Duodenal mucosa (tissue), 2 donors: ENCODE measurements at regions not wholly inside any gene's neighbourhood (a gene's known extent, or its start where the extent isn't known, plus 50 kb on each side); places are given as distances from the start of the nearest gene placed in this dataset.

Experiments
- H3K27ac ChIP-seq: one replicate; pipeline ENCODE4 v1.7.0; 2013; ENCODE audit warnings: low read depth, low read length
- H3K27me3 ChIP-seq, 2 donors: one replicate each; pipeline ENCODE4 v1.7.0; 2013; ENCODE audit warnings: low read length in 2 of 2, control low read depth in 1 of 2; ENCODE audit not compliant: insufficient read depth in 2 of 2, control insufficient read depth in 1 of 2
- H3K36me3 ChIP-seq, 2 donors: one replicate each; pipeline ENCODE4 v1.7.0; 2013; ENCODE audit warnings: low read length in 2 of 2, control low read depth in 1 of 2; ENCODE audit not compliant: insufficient read depth in 2 of 2, control insufficient read depth in 1 of 2
- H3K4me1 ChIP-seq, 2 donors: one replicate each; pipeline ENCODE4 v1.7.0; 2013; ENCODE audit warnings: low read length in 2 of 2, control low read depth in 1 of 2; ENCODE audit not compliant: insufficient read depth in 2 of 2, control insufficient read depth in 1 of 2
- H3K4me3 ChIP-seq, 2 donors: one replicate each; pipeline ENCODE4 v1.7.0; 2013; ENCODE audit warnings: low read length in 2 of 2, low read depth in 1 of 2
- H3K9ac ChIP-seq, 2 donors: one replicate each; pipeline ENCODE4 v1.7.0; 2013; ENCODE audit warnings: low read length in 2 of 2, low read depth in 1 of 2
- H3K9me3 ChIP-seq, 2 donors: one replicate each; pipeline ENCODE4 v1.7.0; 2013; ENCODE audit warnings: low read length in 2 of 2, control low read depth in 1 of 2; ENCODE audit not compliant: control insufficient read depth in 1 of 2

DNA sequence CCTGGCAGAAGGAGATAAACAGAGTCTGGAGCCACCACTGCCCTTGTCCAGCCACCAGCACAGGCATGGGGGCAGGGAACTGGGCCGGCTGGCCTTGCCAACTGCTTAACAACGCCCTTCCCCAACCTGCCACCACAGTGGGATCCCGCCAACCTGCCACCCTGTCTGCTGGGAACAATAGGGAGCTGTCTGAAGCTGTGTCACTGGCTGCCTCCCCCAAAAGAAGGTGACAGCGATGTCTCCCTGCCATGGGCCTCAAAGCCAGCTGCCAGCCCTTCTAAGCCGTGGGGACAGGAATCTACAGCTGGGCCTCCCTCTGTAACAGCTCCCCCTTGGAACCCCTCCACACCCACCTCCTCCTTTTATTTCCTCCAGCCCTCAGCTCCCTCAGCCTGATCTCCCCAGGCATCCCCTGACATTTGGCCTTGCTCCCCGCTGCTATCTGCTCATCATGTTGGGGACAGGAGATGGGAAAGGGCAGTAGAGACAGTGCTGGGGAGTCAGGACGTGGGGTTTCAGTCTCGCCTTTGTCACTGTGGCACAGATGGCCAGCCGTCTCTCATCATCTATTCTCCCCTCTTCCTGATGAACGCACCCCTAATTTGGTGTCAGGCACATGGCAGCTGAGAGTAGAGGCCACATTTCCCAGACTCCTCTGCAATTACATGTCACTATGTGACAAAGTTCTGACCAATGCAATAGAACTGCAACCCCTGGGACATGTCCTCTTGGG lies 51.3 kb upstream of the PRDM11 start:
- H3K27me3 ChIP-seq: peaks cover 0 to 3% of the 10 kb centered on the region in 2 donors
- no peaks in the 10 kb centered on the region for H3K9me3 ChIP-seq
- no peaks in the 10 kb centered on the region for H3K36me3 ChIP-seq
- H3K27ac ChIP-seq: no peak overlapping the region
- H3K9ac ChIP-seq: no peak overlapping the region
- peaks cover 0 to 7% of the 10 kb centered on the region in 2 donors for H3K4me1 ChIP-seq
- no peak overlapping the region for H3K4me3 ChIP-seq

DNA sequence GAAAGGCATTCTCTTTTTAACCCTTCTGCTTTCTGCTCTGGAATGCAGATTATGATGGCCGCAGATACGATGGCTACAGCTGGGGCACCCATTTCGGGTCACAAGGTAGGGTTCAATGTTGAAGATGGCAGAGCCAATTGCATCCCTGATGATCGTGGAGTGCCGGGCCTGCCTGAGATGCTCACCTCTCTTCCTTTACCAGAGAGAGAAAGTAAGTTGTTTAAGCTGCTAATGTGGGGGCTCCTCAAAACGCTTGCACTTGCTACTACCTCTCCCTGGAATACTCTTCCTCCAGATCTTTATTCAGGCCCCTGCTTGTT lies 50.8 kb upstream of the PRDM11 start:
- Histone ChIP-seq H3K36me3 (no peaks in the 10 kb centered on the region), H3K9me3 (no peaks in the 10 kb centered on the region), H3K9ac (no peak overlapping the region), H3K4me1 (peaks cover 0 to 7% of the 10 kb centered on the region in 2 donors), H3K4me3 (no peak overlapping the region), H3K27me3 (peaks cover 0 to 3% of the 10 kb centered on the region in 2 donors), H3K27ac (no peak overlapping the region)

- no peaks in the 10 kb centered on the region for H3K9me3 ChIP-seq
- H3K27me3 ChIP-seq: peaks cover 0 to 3% of the 10 kb centered on the region in 2 donors
- no peak overlapping the region for H3K4me3 ChIP-seq
- H3K4me1 ChIP-seq: peaks cover 0 to 7% of the 10 kb centered on the region in 2 donors
- H3K27ac ChIP-seq: no peak overlapping the region
- H3K36me3 ChIP-seq: no peaks in the 10 kb centered on the region
- H3K9ac ChIP-seq: no peak overlapping the region
Measured at GRCh38 chr11:45096636-45097035, 49.8 kb upstream of the PRDM11 start.
